ENCODE measurements at regions not wholly inside any gene's neighbourhood (a gene's known extent, or its start where the extent isn't known, plus 50 kb on each side); places are given as distances from the start of the nearest gene placed in this dataset.

- Mint-ChIP-seq H3K27ac (ENCODE audit: unreplicated experiment) (no peak overlapping the region), H3K27me3 (ENCODE audit: low read depth) (no peaks in the 10 kb centered on the region), H3K4me3 (ENCODE audit: unreplicated experiment) (no peak overlapping the region), H3K9me3 (ENCODE audit: low read depth) (peaks cover 2% of the 10 kb centered on the region), H3K36me3 (ENCODE audit: low read depth) (peaks cover 2% of the 10 kb centered on the region), H3K4me1 (ENCODE audit: low read depth) (peaks cover 41% of the 10 kb centered on the region)
- DNase-seq (ENCODE audit: low spot score), result no peak
- no peak for TF ChIP-seq CTCF (IDR thresholded peaks at IDR 0.05)
Observed at GRCh38 chr3:177740254-177740653, 543.0 kb upstream of the TBL1XR1 start.

- Mint-ChIP-seq H3K27me3 (ENCODE audit: low read depth) (no peaks in the 10 kb centered on the region), H3K27ac (ENCODE audit: unreplicated experiment) (no peak overlapping the region), H3K9me3 (ENCODE audit: low read depth) (peaks cover 2% of the 10 kb centered on the region), H3K4me3 (ENCODE audit: unreplicated experiment) (no peak overlapping the region), H3K4me1 (ENCODE audit: low read depth) (peaks cover 50% of the 10 kb centered on the region), H3K36me3 (ENCODE audit: low read depth) (peaks cover 2% of the 10 kb centered on the region)
- TF ChIP-seq CTCF (IDR thresholded peaks at IDR 0.05), result no peak
- no peak for DNase-seq (ENCODE audit: low spot score)
Observed at GRCh38 chr3:177742273-177742672, 545.0 kb upstream of the TBL1XR1 start.

DNA sequence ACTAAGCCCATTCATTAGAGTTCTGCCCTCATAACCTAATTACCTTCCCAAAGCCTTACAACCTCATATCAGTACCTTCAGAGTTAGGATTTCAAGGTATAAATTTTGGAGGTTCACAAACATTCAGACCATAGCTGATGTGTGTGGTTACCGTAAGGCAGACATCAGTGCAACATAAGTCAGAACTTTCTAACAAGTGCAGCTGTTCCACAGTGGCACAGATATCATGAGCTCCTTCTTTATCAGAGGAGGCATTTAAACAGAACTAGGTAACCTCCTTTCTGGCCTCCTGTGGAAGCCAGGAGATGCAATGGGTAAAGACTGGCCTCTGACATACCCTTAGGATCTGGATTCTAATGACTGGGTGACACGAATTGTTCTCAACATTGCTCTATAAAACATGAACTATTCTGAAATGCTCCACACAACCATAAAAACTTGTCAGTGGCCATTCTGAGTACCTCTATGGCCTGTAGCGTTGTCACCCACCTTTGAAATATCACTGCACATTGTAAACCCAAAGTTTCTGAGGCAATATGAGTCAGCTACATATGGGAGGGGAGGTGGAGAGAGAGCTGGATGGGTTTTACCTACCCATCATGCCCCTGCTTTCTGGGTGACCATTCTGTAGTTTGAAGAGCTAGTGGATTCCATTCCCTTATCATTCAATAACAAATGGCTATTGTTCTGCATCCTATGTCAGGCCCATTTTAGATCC, 546.0 kb upstream of the TBL1XR1 start:
- Mint-ChIP-seq H3K27ac (ENCODE audit: unreplicated experiment) (no peak overlapping the region), H3K27me3 (ENCODE audit: low read depth) (no peaks in the 10 kb centered on the region), H3K36me3 (ENCODE audit: low read depth) (peaks cover 6% of the 10 kb centered on the region), H3K9me3 (ENCODE audit: low read depth) (peaks cover 2% of the 10 kb centered on the region), H3K4me3 (ENCODE audit: unreplicated experiment) (no peak overlapping the region), H3K4me1 (ENCODE audit: low read depth) (peaks cover 59% of the 10 kb centered on the region)
- no peak for DNase-seq (ENCODE audit: low spot score)
- no peak for TF ChIP-seq CTCF (IDR thresholded peaks at IDR 0.05)

DNA sequence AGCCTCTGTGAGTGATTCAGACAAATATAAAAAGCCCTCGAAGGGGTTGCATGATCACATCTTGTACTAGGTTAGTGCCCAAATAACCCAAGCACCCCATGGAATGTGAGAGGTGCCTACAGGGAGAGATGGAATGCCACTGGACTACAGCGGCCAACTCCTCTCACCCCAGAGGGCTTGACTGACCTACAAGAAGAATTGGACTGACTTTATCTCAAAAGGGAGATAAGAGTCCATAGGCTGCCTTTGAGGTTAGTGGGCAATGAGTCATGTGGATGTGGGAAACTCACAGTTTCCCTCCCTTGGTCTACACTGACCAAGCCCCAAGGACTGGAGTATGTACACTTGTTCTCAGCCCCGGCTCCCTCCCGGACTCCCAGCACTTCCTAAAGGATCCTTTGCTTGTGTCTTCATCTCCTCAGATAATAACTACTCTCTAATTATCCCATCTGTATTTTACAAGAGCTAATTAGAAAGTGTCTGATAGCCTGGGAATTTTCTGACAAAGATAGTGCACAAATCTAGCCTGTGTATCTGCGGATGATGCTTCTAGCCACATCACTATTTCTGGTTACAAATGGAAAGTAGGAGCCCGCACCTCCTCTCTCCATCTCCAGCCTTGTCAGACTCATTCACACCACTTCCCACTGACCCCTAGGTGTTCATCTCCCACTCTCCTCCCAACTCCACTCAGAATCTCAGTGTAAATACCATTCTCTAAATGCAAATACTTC, 547.8 kb upstream of the TBL1XR1 start:
- H3K27ac Mint-ChIP-seq (ENCODE audit: unreplicated experiment), result peak overlapping the region; percentile 88
- peaks cover 2% of the 10 kb centered on the region for H3K9me3 Mint-ChIP-seq (ENCODE audit: low read depth)
- H3K4me1 Mint-ChIP-seq (ENCODE audit: low read depth), result peaks cover 60% of the 10 kb centered on the region
- no peak for DNase-seq (ENCODE audit: low spot score)
- TF ChIP-seq CTCF (IDR thresholded peaks at IDR 0.05), result no peak
- H3K36me3 Mint-ChIP-seq (ENCODE audit: low read depth), result peaks cover 6% of the 10 kb centered on the region
- no peak overlapping the region for H3K4me3 Mint-ChIP-seq (ENCODE audit: unreplicated experiment)
- no peaks in the 10 kb centered on the region for H3K27me3 Mint-ChIP-seq (ENCODE audit: low read depth)

GRCh38 chr3:177745607-177746005, 548.3 kb upstream of the TBL1XR1 start:
- H3K9me3 Mint-ChIP-seq (ENCODE audit: low read depth), result peaks cover 2% of the 10 kb centered on the region
- no peak overlapping the region for H3K4me3 Mint-ChIP-seq (ENCODE audit: unreplicated experiment)
- H3K36me3 Mint-ChIP-seq (ENCODE audit: low read depth), result peaks cover 4% of the 10 kb centered on the region
- no peaks in the 10 kb centered on the region for H3K27me3 Mint-ChIP-seq (ENCODE audit: low read depth)
- no peak for TF ChIP-seq CTCF (IDR thresholded peaks at IDR 0.05)
- no peak for DNase-seq (ENCODE audit: low spot score)
- peaks cover 54% of the 10 kb centered on the region for H3K4me1 Mint-ChIP-seq (ENCODE audit: low read depth)
- H3K27ac Mint-ChIP-seq (ENCODE audit: unreplicated experiment), result peak overlapping the region; percentile 88

All from chondrocyte (in vitro differentiated cells).